HG03039 (cell line): ENCODE measurements at regions not wholly inside any gene's neighbourhood (a gene's known extent, or its start where the extent isn't known, plus 50 kb on each side); places are given as distances from the start of the nearest gene placed in this dataset.
A peak's percentile ranks its signal among the peaks of the same experiment; 100 is the strongest.
"Not testable (repeated sequence)": the region's sequence is repeated elsewhere in the genome, so short reads cannot be mapped to it uniquely, and the experiment has no call there.

Source experiments
- ATAC-seq: cut with Tn5 transposase; IDR thresholded peaks from one replicate; pipeline ENCODE4 v1.9.1; 2021; ENCODE audit warnings: mild to moderate bottlenecking, moderate library complexity; ENCODE audit not compliant: unreplicated experiment

- no peak for ATAC-seq
Measured at GRCh38 chrX:40852586-40852985, 117.2 kb upstream of the MED14 start.

- no peak for ATAC-seq
Measured at GRCh38 chrX:40853004-40853815, 117.9 kb upstream of the MED14 start.

- ATAC-seq, result no peak
Measured at GRCh38 chrX:40853816-40854123, 118.4 kb upstream of the MED14 start.

- no peak for ATAC-seq
Measured at GRCh38 chrX:40854242-40854641, 118.9 kb upstream of the MED14 start.

- ATAC-seq, result no peak
Measured at GRCh38 chrX:40855411-40855810, 120.1 kb upstream of the MED14 start.

GRCh38 chrX:40855932-40856515 lies 120.7 kb upstream of the MED14 start:
- ATAC-seq, result no peak

GRCh38 chrX:40861952-40862554 lies 126.7 kb upstream of the MED14 start:
- ATAC-seq, result not testable (repeated sequence)

GRCh38 chrX:40863260-40863659 lies 127.9 kb upstream of the MED14 start:
- not testable (repeated sequence) for ATAC-seq

GRCh38 chrX:40863671-40864070 lies 128.3 kb upstream of the MED14 start:
- ATAC-seq, result no peak

- ATAC-seq, result no peak
Measured at GRCh38 chrX:40864972-40865371, 129.6 kb upstream of the MED14 start.

- ATAC-seq, result no peak
Measured at GRCh38 chrX:40866893-40867292, 131.6 kb upstream of the MED14 start.

- no peak for ATAC-seq
Measured at GRCh38 chrX:40867352-40867751, 132.0 kb upstream of the MED14 start.

GRCh38 chrX:40868868-40869267 lies 133.5 kb upstream of the MED14 start:
- no peak for ATAC-seq

- not testable (repeated sequence) for ATAC-seq
Measured at GRCh38 chrX:40870982-40871381, 135.6 kb upstream of the MED14 start.

GRCh38 chrX:40871385-40872082 lies 136.2 kb upstream of the MED14 start:
- ATAC-seq, result peak; percentile 69

GRCh38 chrX:40872351-40872750 lies 137.0 kb upstream of the MED14 start:
- ATAC-seq, result no peak

GRCh38 chrX:40875476-40875875 lies 140.1 kb upstream of the MED14 start:
- ATAC-seq, result no peak

GRCh38 chrX:40877887-40878286 lies 142.5 kb upstream of the MED14 start:
- no peak for ATAC-seq

- ATAC-seq, result no peak
Measured at GRCh38 chrX:40878766-40879165, 143.4 kb upstream of the MED14 start.

- not testable (repeated sequence) for ATAC-seq
Measured at GRCh38 chrX:40879172-40879571, 143.8 kb upstream of the MED14 start.

GRCh38 chrX:40880712-40881111 lies 145.4 kb upstream of the MED14 start:
- no peak for ATAC-seq
